Neural progenitor cell (in vitro differentiated cells): ENCODE measurements at regions not wholly inside any gene's neighbourhood (a gene's known extent, or its start where the extent isn't known, plus 50 kb on each side); places are given as distances from the start of the nearest gene placed in this dataset.

Source experiments
- DNase-seq: peaks from one replicate; pipeline ENCODE4 v3.0.0-alpha.2; 2016; ENCODE audit warnings: low spot score
- H2AFZ ChIP-seq: fragments of 200-600 bp; sonication (generic); replicated peaks from 2 replicates; pipeline ENCODE4 v1.6.1; 2016; ENCODE audit warnings: antibody characterized with exemption
- H3F3A ChIP-seq: fragments of 200-600 bp; sonication (generic); 2 replicates; pipeline ENCODE4 v1.6.1; 2016; ENCODE audit warnings: antibody characterized with exemption, low read depth
- H3K27ac ChIP-seq: fragments of 200-600 bp; sonication (generic); 2 replicates; pipeline ENCODE4 v1.5.1; 2016; ENCODE audit warnings: mild to moderate bottlenecking
- H3K27me3 ChIP-seq: fragments of 200-600 bp; sonication (generic); 2 replicates; pipeline ENCODE4 v1.6.1; 2016; ENCODE audit warnings: mild to moderate bottlenecking, moderate library complexity
- H3K36me3 ChIP-seq: fragments of 200-600 bp; sonication (generic); 2 replicates; pipeline ENCODE4 v1.5.1; 2016
- H3K4me1 ChIP-seq: fragments of 200-600 bp; sonication (generic); 2 replicates; pipeline ENCODE4 v1.6.1; 2016; ENCODE audit warnings: mixed run types
- H3K4me2 ChIP-seq: fragments of 200-600 bp; sonication (generic); 2 replicates; pipeline ENCODE4 v1.6.1; 2016
- H3K4me3 ChIP-seq: fragments of 200-600 bp; sonication (generic); 2 replicates; pipeline ENCODE4 v1.5.1; 2016
- H3K79me2 ChIP-seq: fragments of 200-600 bp; sonication (generic); 2 replicates; pipeline ENCODE4 v1.6.1; 2016; ENCODE audit warnings: low read depth
- H3K9ac ChIP-seq: fragments of 200-600 bp; sonication (generic); 2 replicates; pipeline ENCODE4 v1.6.1; 2016
- H3K9me3 ChIP-seq: fragments of 200-600 bp; sonication (generic); 2 replicates; pipeline ENCODE4 v1.5.1; 2016; ENCODE audit warnings: low read depth
- H4K20me1 ChIP-seq: fragments of 200-600 bp; sonication (generic); 2 replicates; pipeline ENCODE4 v1.6.1; 2016; ENCODE audit warnings: low read depth
- H3K27ac Mint-ChIP-seq: 3 replicates; pipeline ENCODE4 v1.8.0; 2021; ENCODE audit warnings: mixed read lengths
- H3K27me3 Mint-ChIP-seq: 2 replicates; pipeline ENCODE4 v1.8.0; 2022; ENCODE audit warnings: low read depth, mild to moderate bottlenecking, inconsistent platforms, moderate library complexity, mixed read lengths; ENCODE audit not compliant: insufficient read depth
- H3K36me3 Mint-ChIP-seq: 3 replicates; pipeline ENCODE4 v1.8.0; 2021; ENCODE audit warnings: mixed read lengths
- H3K4me1 Mint-ChIP-seq: 3 replicates; pipeline ENCODE4 v1.8.0; 2021; ENCODE audit warnings: mixed read lengths
- H3K4me3 Mint-ChIP-seq: 3 replicates; pipeline ENCODE4 v1.8.0; 2021; ENCODE audit warnings: mild to moderate bottlenecking, moderate library complexity, mixed read lengths
- H3K9me3 Mint-ChIP-seq: 3 replicates; pipeline ENCODE4 v1.8.0; 2020; ENCODE audit warnings: mixed read lengths
- CTCF ChIP-seq: fragments of 200-600 bp; sonication (generic); IDR thresholded peaks from 2 replicates; pipeline ENCODE4 v1.5.1; 2017; ENCODE audit warnings: antibody characterized with exemption, mild to moderate bottlenecking
- EZH2 ChIP-seq: fragments of 200-600 bp; sonication (generic); IDR thresholded peaks from 2 replicates; pipeline ENCODE4 v1.6.1; 2017; ENCODE audit warnings: antibody characterized with exemption, mild to moderate bottlenecking, moderate library complexity
- EZH2phosphoT487 ChIP-seq: fragments of 200-600 bp; sonication (generic); IDR thresholded peaks from 2 replicates; pipeline ENCODE4 v1.6.1; 2017; ENCODE audit warnings: antibody characterized with exemption

GRCh38 chrX:97787849-97788248, 904.1 kb downstream of the RPA4 start:
- H3K27me3 Mint-ChIP-seq = no peaks in the 10 kb centered on the region
- H3K9me3 Mint-ChIP-seq = peaks cover 14% of the 10 kb centered on the region
- TF ChIP-seq EZH2phosphoT487 = no peak
- no peak for TF ChIP-seq EZH2
- TF ChIP-seq CTCF = no peak

GRCh38 chrX:97790850-97791249, 907.1 kb downstream of the RPA4 start:
- Mint-ChIP-seq H3K4me1 (no peaks in the 10 kb centered on the region), H3K4me3 (no peak overlapping the region), H3K36me3 (no peaks in the 10 kb centered on the region), H3K27me3 (no peaks in the 10 kb centered on the region), H3K27ac (no peak overlapping the region), H3K9me3 (peaks cover 4% of the 10 kb centered on the region)
- no peaks in the 10 kb centered on the region for H3F3A ChIP-seq
- H3K9me3 ChIP-seq = no peaks in the 10 kb centered on the region
- H3K27me3 ChIP-seq = no peaks in the 10 kb centered on the region
- no peaks in the 10 kb centered on the region for H3K79me2 ChIP-seq
- H4K20me1 ChIP-seq = no peaks in the 10 kb centered on the region
- H3K36me3 ChIP-seq = no peaks in the 10 kb centered on the region
- no peak overlapping the region for H3K4me3 ChIP-seq
- H2AFZ ChIP-seq = peak overlapping the region; percentile 69
- no peak overlapping the region for H3K4me2 ChIP-seq
- no peak for TF ChIP-seq EZH2
- TF ChIP-seq CTCF = no peak
- no peak for TF ChIP-seq EZH2phosphoT487
- H3K27ac ChIP-seq = no peak overlapping the region
- DNase-seq = no peak
- H3K9ac ChIP-seq = no peak overlapping the region
- peaks cover 2% of the 10 kb centered on the region for H3K4me1 ChIP-seq

More at GRCh38 chrX:97787849-97788248, 904.1 kb downstream of the RPA4 start:
- H3K4me2 ChIP-seq = no peak overlapping the region
- H3K9me3 ChIP-seq = no peaks in the 10 kb centered on the region
- H3K4me3 Mint-ChIP-seq = no peak overlapping the region
- H3F3A ChIP-seq = no peaks in the 10 kb centered on the region
- no peak overlapping the region for H3K9ac ChIP-seq
- H2AFZ ChIP-seq = no peak overlapping the region
- DNase-seq = no peak
- H3K27ac Mint-ChIP-seq = no peak overlapping the region
- H3K79me2 ChIP-seq = no peaks in the 10 kb centered on the region
- H4K20me1 ChIP-seq = no peaks in the 10 kb centered on the region
- peaks cover 2% of the 10 kb centered on the region for H3K4me1 ChIP-seq
- no peaks in the 10 kb centered on the region for H3K4me1 Mint-ChIP-seq
- H3K36me3 Mint-ChIP-seq = peaks cover 2% of the 10 kb centered on the region
- no peak overlapping the region for H3K27ac ChIP-seq
- no peaks in the 10 kb centered on the region for H3K27me3 ChIP-seq
- no peak overlapping the region for H3K4me3 ChIP-seq
- H3K36me3 ChIP-seq = no peaks in the 10 kb centered on the region

- H3K4me3 Mint-ChIP-seq = no peak overlapping the region
- H3K79me2 ChIP-seq = no peaks in the 10 kb centered on the region
Observed at GRCh38 chrX:97797076-97797475, 913.4 kb downstream of the RPA4 start.

More at GRCh38 chrX:97797076-97797475, 913.4 kb downstream of the RPA4 start:
- no peak overlapping the region for H3K27ac ChIP-seq
- H3K36me3 Mint-ChIP-seq = no peaks in the 10 kb centered on the region
- TF ChIP-seq EZH2phosphoT487 (no peak), EZH2 (no peak), CTCF (no peak)
- H2AFZ ChIP-seq = no peak overlapping the region
- H3K4me1 Mint-ChIP-seq = peaks cover 3% of the 10 kb centered on the region
- H3K9me3 ChIP-seq = no peaks in the 10 kb centered on the region
- no peaks in the 10 kb centered on the region for H3K27me3 Mint-ChIP-seq
- H3K27me3 ChIP-seq = no peaks in the 10 kb centered on the region
- no peak overlapping the region for H3K9ac ChIP-seq
- peaks cover 15% of the 10 kb centered on the region for H3K9me3 Mint-ChIP-seq
- H3K36me3 ChIP-seq = no peaks in the 10 kb centered on the region
- no peak for DNase-seq
- no peak overlapping the region for H3K27ac Mint-ChIP-seq
- H3F3A ChIP-seq = no peaks in the 10 kb centered on the region
- H4K20me1 ChIP-seq = no peaks in the 10 kb centered on the region
- no peak overlapping the region for H3K4me2 ChIP-seq
- peaks cover 2% of the 10 kb centered on the region for H3K4me1 ChIP-seq
- H3K4me3 ChIP-seq = no peak overlapping the region
